Ishikawa (cell line): ENCODE measurements at regions not wholly inside any gene's neighbourhood (a gene's known extent, or its start where the extent isn't known, plus 50 kb on each side); places are given as distances from the start of the nearest gene placed in this dataset.

Experiments
- CEBPB ChIP-seq: IDR thresholded peaks from 2 replicates; pipeline ENCODE4 v1.6.1; 2012
- CREB1 ChIP-seq: IDR thresholded peaks from 2 replicates; pipeline ENCODE4 v1.6.1; 2012; ENCODE audit warnings: low read depth
- EP300 ChIP-seq: IDR thresholded peaks from 2 replicates; pipeline ENCODE4 v1.6.1; 2012; ENCODE audit warnings: borderline replicate concordance
- NFIC ChIP-seq: IDR thresholded peaks from 2 replicates; pipeline ENCODE4 v1.6.1; 2012
- RAD21 ChIP-seq: IDR thresholded peaks from 2 replicates; pipeline ENCODE4 v1.6.1; 2012; ENCODE audit warnings: low read depth
- TAF1 ChIP-seq: IDR thresholded peaks from 2 replicates; pipeline ENCODE4 v1.6.1; 2012; ENCODE audit warnings: low read depth, mild to moderate bottlenecking
- TEAD4 ChIP-seq: IDR thresholded peaks from 2 replicates; pipeline ENCODE4 v1.6.1; 2012
- TF ChIP-seq, protein P1 (sequence below): IDR thresholded peaks from 2 replicates; pipeline ENCODE4 v1.6.1; 2012; ENCODE audit warnings: low read depth, mild to moderate bottlenecking
- TF ChIP-seq, protein P2 (sequence below): IDR thresholded peaks from 2 replicates; pipeline ENCODE4 v1.6.1; 2012

DNA sequence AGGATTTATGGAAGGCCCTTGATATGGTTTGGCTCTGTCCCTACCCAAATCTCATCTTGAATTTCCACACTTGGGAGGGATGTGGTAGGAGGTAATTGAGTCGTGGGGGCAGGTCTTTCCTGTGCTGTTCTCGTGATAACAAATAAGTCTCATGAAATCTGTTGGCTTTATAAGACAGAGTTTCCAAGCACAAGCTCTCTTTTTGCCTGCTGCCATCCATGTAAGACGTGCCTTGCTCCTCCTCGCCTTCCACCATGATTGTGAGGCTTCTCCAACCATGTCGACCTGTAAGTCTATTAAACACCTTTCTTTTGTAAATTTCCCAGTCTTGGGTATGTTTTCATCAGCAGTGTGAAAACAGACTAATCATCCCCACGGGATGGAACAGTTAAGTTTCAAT lies 557.2 kb upstream of the ISX start:
- TF ChIP-seq, protein P1, sequence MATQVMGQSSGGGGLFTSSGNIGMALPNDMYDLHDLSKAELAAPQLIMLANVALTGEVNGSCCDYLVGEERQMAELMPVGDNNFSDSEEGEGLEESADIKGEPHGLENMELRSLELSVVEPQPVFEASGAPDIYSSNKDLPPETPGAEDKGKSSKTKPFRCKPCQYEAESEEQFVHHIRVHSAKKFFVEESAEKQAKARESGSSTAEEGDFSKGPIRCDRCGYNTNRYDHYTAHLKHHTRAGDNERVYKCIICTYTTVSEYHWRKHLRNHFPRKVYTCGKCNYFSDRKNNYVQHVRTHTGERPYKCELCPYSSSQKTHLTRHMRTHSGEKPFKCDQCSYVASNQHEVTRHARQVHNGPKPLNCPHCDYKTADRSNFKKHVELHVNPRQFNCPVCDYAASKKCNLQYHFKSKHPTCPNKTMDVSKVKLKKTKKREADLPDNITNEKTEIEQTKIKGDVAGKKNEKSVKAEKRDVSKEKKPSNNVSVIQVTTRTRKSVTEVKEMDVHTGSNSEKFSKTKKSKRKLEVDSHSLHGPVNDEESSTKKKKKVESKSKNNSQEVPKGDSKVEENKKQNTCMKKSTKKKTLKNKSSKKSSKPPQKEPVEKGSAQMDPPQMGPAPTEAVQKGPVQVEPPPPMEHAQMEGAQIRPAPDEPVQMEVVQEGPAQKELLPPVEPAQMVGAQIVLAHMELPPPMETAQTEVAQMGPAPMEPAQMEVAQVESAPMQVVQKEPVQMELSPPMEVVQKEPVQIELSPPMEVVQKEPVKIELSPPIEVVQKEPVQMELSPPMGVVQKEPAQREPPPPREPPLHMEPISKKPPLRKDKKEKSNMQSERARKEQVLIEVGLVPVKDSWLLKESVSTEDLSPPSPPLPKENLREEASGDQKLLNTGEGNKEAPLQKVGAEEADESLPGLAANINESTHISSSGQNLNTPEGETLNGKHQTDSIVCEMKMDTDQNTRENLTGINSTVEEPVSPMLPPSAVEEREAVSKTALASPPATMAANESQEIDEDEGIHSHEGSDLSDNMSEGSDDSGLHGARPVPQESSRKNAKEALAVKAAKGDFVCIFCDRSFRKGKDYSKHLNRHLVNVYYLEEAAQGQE: no peak
- TF ChIP-seq, protein P2, sequence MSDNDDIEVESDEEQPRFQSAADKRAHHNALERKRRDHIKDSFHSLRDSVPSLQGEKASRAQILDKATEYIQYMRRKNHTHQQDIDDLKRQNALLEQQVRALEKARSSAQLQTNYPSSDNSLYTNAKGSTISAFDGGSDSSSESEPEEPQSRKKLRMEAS: no peak
- TF ChIP-seq TAF1 (no peak), CEBPB (no peak), EP300 (no peak), TEAD4 (no peak), RAD21 (no peak), NFIC (no peak), CREB1 (no peak)
